Neuron (in vitro differentiated cells): ENCODE measurements at regions not wholly inside any gene's neighbourhood (a gene's known extent, or its start where the extent isn't known, plus 50 kb on each side); places are given as distances from the start of the nearest gene placed in this dataset.

Experiments
- H2AFZ ChIP-seq: one replicate; pipeline ENCODE4 v1.6.1; 2013; ENCODE audit warnings: low read depth, mild to moderate bottlenecking, inconsistent platforms, low read length, moderate library complexity
- H3K27me3 ChIP-seq: one replicate; pipeline ENCODE4 v1.6.1; 2013; ENCODE audit warnings: low read length; ENCODE audit not compliant: insufficient read depth
- H3K36me3 ChIP-seq: one replicate; pipeline ENCODE4 v1.6.1; 2013; ENCODE audit warnings: low read length; ENCODE audit not compliant: insufficient read depth
- H3K4me1 ChIP-seq: one replicate; pipeline ENCODE4 v1.6.1; 2013; ENCODE audit warnings: low read length; ENCODE audit not compliant: insufficient read depth
- H3K4me3 ChIP-seq: 2 replicates; pipeline ENCODE4 v1.5.1; 2013; ENCODE audit warnings: mild to moderate bottlenecking, low read length, moderate library complexity
- H3K9me3 ChIP-seq: one replicate; pipeline ENCODE4 v1.6.1; 2013; ENCODE audit warnings: low read length

- Histone ChIP-seq H3K4me1 (peaks cover 29% of the 10 kb centered on the region), H3K36me3 (no peaks in the 10 kb centered on the region), H3K4me3 (no peak overlapping the region), H2AFZ (no peak overlapping the region), H3K9me3 (peaks cover 2% of the 10 kb centered on the region), H3K27me3 (no peaks in the 10 kb centered on the region)
These were observed 106.8 kb upstream of the BOC start for GRCh38 chr3:113104357-113105092.

DNA sequence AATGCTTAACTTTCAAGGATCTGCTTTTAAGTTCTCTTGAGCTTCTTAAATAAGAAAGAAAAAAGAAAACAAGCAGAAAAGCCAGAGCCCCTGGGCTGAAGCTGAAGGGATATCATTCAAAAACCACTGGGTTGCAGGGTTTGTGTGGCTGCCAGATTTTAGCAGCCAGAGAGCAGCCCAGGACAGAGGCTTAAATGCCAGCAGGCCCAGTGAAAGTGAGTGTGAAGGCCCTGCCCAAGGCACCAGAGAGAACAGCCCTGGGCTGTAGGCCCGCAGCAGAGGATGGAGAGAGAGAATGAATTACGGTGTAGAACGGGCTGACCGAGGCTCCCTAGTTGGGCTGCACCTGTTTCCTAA, 106.3 kb upstream of the BOC start:
- Histone ChIP-seq H3K36me3 (no peaks in the 10 kb centered on the region), H2AFZ (no peak overlapping the region), H3K4me3 (no peak overlapping the region), H3K9me3 (no peaks in the 10 kb centered on the region), H3K4me1 (peaks cover 29% of the 10 kb centered on the region), H3K27me3 (no peaks in the 10 kb centered on the region)

- Histone ChIP-seq H3K4me3 (no peak overlapping the region), H3K36me3 (no peaks in the 10 kb centered on the region), H3K9me3 (no peaks in the 10 kb centered on the region), H3K4me1 (peaks cover 29% of the 10 kb centered on the region), H2AFZ (no peak overlapping the region), H3K27me3 (no peaks in the 10 kb centered on the region)
These were observed 105.2 kb upstream of the BOC start for GRCh38 chr3:113105966-113106660.

GRCh38 chr3:113110267-113110666, 101.1 kb upstream of the BOC start:
- Histone ChIP-seq H2AFZ (no peak overlapping the region), H3K27me3 (no peaks in the 10 kb centered on the region), H3K36me3 (no peaks in the 10 kb centered on the region), H3K9me3 (no peaks in the 10 kb centered on the region), H3K4me1 (peaks cover 10% of the 10 kb centered on the region), H3K4me3 (no peak overlapping the region)

GRCh38 chr3:113111011-113111707, 100.2 kb upstream of the BOC start:
- H3K4me3 ChIP-seq = no peak overlapping the region
- no peaks in the 10 kb centered on the region for H3K9me3 ChIP-seq
- peaks cover 1% of the 10 kb centered on the region for H3K4me1 ChIP-seq
- H3K27me3 ChIP-seq = no peaks in the 10 kb centered on the region
- no peak overlapping the region for H2AFZ ChIP-seq
- H3K36me3 ChIP-seq = no peaks in the 10 kb centered on the region

GRCh38 chr3:113113361-113113760, 98.0 kb upstream of the BOC start:
- H3K27me3 ChIP-seq = no peaks in the 10 kb centered on the region
- no peak overlapping the region for H2AFZ ChIP-seq
- no peaks in the 10 kb centered on the region for H3K9me3 ChIP-seq
- H3K4me3 ChIP-seq = no peak overlapping the region
- no peaks in the 10 kb centered on the region for H3K36me3 ChIP-seq
- H3K4me1 ChIP-seq = no peaks in the 10 kb centered on the region

DNA sequence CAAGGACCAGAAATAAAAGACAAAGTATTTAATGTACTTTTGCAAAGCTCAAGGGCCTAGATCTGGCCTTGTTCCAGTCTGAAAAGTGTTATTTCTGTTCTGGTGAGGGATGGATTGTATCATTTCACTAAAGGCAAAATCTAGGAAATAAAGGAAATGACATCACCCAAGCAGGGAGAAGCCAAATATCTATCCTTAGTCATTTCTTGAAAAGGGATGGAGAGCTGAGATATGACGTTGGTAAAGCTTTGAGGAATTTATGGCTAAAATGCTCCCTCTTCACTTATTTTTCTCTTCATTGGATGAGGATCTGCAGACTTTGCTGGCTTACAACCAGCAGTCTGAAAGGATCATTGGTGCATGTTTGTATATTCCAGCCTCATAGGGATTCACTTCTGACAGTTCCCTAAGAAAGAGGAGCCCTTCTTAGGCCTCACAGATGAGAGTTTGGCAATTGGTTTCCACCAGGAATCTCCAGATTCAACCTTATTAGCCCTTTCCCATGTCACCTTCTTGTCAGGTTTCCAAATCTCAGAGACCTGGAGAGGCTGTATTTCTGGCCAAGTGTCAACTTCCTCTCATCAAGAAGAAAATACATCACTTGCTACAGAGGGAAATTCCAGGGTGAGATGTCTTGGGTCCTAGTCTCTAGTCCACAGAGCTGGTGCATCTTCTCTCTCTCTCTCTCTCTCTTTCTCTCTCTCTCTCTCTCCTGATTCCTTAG, 93.7 kb upstream of the BOC start:
- H2AFZ ChIP-seq = no peak overlapping the region
- no peak overlapping the region for H3K4me3 ChIP-seq
- H3K9me3 ChIP-seq = no peaks in the 10 kb centered on the region
- no peaks in the 10 kb centered on the region for H3K4me1 ChIP-seq
- H3K36me3 ChIP-seq = no peaks in the 10 kb centered on the region
- H3K27me3 ChIP-seq = no peaks in the 10 kb centered on the region

DNA sequence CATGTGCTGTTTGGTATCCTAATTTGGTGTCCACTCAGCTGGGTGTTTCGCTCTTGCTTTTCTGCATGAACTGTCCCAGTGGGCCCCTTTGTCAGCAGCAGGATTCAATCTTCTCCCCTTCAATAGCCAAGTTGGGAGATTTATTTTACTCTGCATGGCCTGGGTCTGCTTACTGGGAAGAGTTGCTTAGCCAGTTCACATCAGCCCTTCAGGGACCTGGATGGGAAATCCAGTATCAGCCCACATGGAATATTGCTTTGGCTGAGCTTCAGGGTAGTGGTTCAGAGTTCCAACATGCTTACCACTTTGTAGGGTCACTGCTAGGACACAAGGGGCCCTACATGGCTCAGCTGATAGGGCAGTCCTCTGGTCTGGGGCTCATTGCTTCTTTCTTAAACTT, 93.0 kb upstream of the BOC start:
- Histone ChIP-seq H3K27me3 (no peaks in the 10 kb centered on the region), H3K4me1 (no peaks in the 10 kb centered on the region), H3K9me3 (no peaks in the 10 kb centered on the region), H3K4me3 (no peak overlapping the region), H2AFZ (no peak overlapping the region), H3K36me3 (no peaks in the 10 kb centered on the region)

GRCh38 chr3:113124256-113124830, 87.0 kb upstream of the BOC start:
- Histone ChIP-seq H3K27me3 (no peaks in the 10 kb centered on the region), H3K9me3 (no peaks in the 10 kb centered on the region), H3K4me1 (peaks cover 23% of the 10 kb centered on the region), H3K36me3 (no peaks in the 10 kb centered on the region), H2AFZ (peak overlapping the region; percentile 37), H3K4me3 (no peak overlapping the region)

- no peaks in the 10 kb centered on the region for H3K27me3 ChIP-seq
- no peaks in the 10 kb centered on the region for H3K36me3 ChIP-seq
- no peaks in the 10 kb centered on the region for H3K9me3 ChIP-seq
- no peak overlapping the region for H2AFZ ChIP-seq
- H3K4me3 ChIP-seq = no peak overlapping the region
- H3K4me1 ChIP-seq = peaks cover 24% of the 10 kb centered on the region
These were observed 85.4 kb upstream of the BOC start for GRCh38 chr3:113125951-113126350.

DNA sequence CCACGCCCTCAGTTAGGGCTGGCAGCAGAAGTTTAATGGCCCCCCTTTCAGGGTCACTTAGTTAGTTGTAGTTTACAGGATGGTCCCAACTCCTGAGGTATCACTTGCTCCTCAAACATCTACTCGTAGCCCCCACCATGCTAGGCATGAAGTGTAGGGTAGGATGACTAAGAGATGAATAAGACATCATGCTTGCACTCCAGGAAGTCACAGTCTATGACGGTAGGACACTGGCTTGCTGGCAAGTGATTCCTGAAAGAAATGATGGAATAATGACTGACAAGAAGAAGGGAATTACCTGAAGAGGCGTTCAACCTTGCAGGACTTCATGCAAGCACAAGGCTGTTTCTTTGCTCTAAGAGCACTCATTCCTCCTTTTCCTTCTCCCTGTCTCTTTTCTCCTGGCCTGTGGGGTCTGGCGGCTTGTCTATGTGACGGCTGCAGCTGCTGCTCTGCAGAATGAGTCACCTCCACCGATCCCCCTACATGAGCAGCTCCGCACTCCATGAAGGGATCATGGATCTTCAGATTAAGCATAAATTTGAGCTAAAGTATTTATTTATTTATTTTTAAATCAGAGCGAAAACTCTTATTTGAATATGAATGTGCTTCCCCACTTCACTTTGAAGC, 82.9 kb upstream of the BOC start:
- H3K27me3 ChIP-seq = no peaks in the 10 kb centered on the region
- H3K9me3 ChIP-seq = no peaks in the 10 kb centered on the region
- H3K4me1 ChIP-seq = peaks cover 33% of the 10 kb centered on the region
- H3K4me3 ChIP-seq = no peak overlapping the region
- H2AFZ ChIP-seq = no peak overlapping the region
- no peaks in the 10 kb centered on the region for H3K36me3 ChIP-seq

- Histone ChIP-seq H2AFZ (no peak overlapping the region), H3K4me3 (no peak overlapping the region), H3K9me3 (no peaks in the 10 kb centered on the region), H3K4me1 (peaks cover 34% of the 10 kb centered on the region), H3K36me3 (no peaks in the 10 kb centered on the region), H3K27me3 (no peaks in the 10 kb centered on the region)
These were observed 82.2 kb upstream of the BOC start for GRCh38 chr3:113129168-113129567.
